HG03095 (cell line): ENCODE measurements at regions not wholly inside any gene's neighbourhood (a gene's known extent, or its start where the extent isn't known, plus 50 kb on each side); places are given as distances from the start of the nearest gene placed in this dataset.
"Not testable (repeated sequence)": the region's sequence is repeated elsewhere in the genome, so short reads cannot be mapped to it uniquely, and the experiment has no call there.

ENCODE experiments used
- ATAC-seq: cut with Tn5 transposase; IDR thresholded peaks from one replicate; pipeline ENCODE4 v1.9.1; 2021; ENCODE audit warnings: moderate library complexity; ENCODE audit not compliant: unreplicated experiment

GRCh38 chr12:75874441-75874840 is 157.1 kb downstream of the PHLDA1 start:
- no peak for ATAC-seq

DNA sequence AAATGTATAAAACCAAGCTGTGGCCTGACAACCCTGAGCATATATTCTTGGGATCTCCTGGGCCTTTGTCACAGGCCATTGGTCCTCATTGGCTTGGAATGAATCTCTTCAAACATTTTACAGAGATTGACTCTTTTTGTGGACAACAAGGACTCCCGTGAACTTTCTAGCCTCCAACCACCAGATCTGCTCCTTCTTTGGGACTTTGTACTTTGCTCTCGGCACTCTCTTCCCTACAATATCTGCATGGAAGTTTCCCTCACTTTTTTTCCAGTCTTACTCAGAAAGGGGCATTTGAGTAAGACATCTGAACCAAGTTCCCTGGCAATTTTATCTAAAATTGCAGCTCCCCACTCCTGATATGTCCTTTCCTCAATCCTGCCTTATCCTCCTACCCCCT is 158.8 kb downstream of the PHLDA1 start:
- no peak for ATAC-seq

DNA sequence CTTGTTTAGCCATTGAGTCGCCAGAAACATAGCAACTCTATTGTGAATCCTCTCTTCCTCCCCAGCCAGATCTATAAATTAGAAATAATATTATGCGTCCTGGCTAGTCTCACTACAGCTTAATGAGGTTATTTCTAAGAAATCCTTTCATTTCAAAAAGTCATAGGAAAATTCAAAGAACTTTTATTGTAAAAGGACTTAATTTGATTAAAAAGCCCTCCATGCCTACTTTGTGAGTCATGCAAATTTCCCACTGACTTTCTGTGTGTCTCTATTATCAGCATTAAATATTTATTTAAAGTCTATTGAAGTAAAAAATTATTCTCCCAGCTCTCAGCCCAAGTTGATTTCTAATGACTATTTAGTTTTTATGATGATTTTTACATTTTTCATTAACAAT is 160.7 kb downstream of the PHLDA1 start:
- ATAC-seq: no peak

DNA sequence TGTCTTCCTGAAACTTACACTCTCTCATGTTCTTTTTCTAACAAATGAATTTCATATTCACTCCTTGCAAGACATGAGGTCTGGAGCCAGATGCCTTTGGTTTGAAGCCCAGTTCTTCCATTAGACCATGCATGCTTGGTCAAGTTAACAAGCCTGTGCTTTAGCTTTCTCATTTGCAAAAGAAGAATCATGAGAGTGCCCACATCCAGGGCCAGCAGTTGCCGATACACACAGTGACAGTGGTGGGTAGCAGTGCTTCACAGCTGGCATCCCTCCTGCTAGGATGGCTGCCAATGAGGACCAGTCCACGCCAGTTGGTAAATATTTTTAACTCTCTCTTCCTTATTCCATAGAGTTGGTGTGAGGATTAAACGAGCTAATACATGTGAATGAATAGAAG is 163.1 kb downstream of the PHLDA1 start:
- no peak for ATAC-seq

GRCh38 chr12:75865315-75865714 is 166.3 kb downstream of the PHLDA1 start:
- no peak for ATAC-seq

DNA sequence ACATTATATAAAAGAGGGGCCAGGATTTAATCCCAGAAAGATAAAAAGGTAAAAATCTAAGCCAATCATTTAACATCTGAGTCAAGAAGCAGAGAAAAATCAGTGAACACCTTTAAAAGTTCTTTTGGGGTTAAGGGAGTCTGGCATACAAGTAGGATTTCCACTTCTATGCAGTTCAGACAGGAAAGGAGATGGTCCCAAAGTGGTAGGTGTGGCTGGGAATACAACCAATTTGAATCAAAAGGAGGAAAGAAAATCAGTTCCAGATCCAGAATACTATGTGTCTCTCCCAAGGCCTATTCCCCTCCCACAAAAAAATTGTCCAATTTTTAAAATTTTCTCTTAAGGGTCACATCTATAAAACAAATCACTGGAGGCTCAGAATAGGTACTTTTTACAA is 167.4 kb downstream of the PHLDA1 start:
- ATAC-seq: no peak

- ATAC-seq: no peak
Observed at GRCh38 chr12:75863533-75863932, 168.0 kb downstream of the PHLDA1 start.

DNA sequence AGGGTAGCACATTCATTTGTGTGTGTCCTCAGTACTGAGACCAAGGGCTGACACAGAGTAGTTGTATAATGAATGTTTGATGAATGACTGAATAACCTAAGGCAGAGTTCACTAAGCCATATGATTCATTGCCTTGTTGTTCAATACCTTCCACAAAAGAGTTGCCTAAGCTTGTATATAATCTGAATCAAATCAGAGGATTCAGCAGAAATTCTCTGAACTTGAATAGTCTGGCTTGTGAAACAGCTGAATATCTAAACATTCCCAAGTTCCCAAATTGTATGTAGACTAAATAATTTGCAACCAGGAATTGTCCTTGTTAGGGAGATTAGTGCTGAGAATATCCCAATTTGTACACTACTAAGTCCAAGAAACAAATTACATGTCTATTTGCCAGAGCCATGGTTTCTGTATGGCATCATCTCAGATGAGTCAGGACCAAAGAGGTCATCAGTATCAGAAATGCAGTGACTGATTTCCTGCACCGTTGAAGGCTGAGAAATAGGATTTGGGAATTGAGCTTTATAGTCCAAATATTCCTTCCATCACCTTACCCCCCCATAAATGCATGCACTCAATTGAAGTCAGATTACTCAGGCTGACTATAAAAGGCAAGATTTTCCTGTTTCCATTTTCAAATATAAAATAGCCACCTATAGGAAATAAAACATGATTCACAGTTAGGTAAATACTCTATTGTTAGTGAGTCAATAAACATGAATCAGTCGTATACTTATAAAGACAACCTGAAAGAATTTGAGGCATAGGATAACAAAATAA is 168.7 kb downstream of the PHLDA1 start:
- ATAC-seq: no peak

- ATAC-seq: no peak
Observed at GRCh38 chr12:75859868-75860267, 171.7 kb downstream of the PHLDA1 start.

- ATAC-seq: no peak
Observed at GRCh38 chr12:75856235-75856634, 175.3 kb downstream of the PHLDA1 start.

DNA sequence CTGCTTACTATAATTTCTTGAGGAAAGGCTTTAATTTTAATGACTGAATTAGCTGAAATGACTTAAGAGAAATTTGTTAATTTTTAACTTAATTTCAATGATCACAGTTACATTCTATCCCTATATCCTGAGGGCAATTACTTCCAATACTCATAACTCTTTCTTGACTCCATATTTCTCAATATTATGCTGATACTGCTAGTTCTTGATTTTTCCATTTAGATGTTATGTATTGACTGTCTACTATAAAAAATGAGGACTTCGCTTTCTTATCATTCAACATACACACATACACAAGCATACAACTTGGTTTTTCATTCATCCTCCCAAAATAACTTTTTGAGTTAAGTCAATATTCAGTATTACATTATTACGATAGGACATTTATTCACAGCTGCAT is 176.2 kb downstream of the PHLDA1 start:
- ATAC-seq: no peak

DNA sequence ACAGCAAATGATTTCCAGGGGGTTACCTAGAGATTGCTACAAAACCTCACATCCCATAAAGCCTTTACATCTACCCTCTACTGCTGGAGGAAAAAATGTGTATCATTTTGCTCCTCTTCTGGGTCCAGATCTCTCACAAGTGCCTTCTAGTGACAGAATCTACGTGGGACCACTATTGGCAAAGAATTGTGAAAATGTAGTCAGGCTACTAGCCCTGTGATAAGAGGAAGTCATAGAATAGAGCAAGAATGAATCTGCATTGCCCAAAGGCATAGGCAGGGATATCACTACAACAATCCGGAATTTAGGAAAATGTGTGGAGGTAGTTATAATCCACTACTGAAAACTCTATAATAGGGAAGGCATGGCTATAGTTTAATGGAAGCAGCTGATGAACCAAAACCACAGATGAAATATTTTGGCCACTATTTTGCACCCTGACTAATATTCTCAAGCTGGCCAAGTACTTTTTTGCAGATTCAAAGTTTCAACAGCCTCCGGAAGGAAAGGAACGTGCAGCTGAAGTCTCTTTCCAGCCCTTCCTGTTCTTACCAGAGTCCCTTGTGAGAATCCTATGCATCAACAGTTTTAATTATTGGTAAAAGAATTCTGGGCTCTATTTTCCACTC is 176.8 kb downstream of the PHLDA1 start:
- ATAC-seq: no peak

GRCh38 chr12:75854137-75854536 is 177.4 kb downstream of the PHLDA1 start:
- ATAC-seq: not testable (repeated sequence)

DNA sequence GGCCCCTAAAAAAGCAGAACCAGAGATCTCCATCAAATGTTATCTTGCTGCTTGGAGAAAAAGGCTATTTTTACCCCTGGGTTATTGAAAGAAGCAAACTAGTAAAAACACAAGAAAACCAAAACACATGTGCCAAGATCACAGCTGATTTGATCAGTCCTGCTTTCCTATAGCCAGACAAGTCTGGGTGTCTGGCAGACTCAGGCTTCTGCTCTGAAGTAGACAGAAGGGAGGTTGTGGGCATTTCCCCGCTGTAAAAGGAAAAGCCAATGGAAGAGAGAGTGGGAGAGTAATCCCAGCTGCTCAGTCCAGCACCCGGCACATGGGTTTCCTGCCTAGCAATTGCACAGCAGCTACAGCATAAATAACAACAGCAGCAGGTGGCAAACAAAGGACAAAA is 177.9 kb downstream of the PHLDA1 start:
- ATAC-seq: no peak

DNA sequence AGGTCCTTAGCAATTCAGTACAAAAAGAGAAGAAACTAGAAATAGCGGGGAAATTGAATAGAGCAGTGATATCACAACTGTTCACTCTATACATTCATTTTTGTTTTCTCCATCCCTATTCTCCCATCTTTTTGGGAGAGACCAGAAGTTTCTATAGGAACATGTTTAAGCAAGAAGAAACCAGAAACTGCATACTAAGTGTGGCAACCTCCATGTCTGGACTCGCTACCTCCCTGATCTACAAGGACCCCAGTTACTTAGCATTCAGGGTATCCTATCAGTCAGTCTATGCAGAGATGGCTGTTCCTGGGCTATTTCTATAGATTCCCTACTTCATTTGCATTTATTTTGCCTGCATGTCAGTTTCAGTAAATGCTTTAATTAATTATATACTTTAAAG is 178.6 kb downstream of the PHLDA1 start:
- ATAC-seq: no peak

DNA sequence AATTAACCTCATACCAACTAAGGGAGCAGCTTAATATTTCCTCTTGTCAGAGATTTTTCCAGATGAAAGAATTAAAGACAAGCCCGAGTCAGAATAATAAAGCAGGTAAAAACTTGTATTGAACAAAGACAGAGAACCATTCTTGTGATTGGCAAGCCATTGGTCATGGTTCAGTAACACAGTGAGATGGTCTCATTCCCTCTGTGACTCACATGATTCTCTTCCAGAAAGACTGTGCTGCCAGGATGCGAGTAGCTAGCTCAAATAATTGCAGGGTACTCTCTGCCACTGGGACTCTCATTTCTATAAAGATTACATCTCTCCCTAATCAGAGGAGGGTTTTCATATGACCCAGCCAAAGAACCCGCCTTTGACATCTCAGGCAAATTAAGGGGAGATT is 179.4 kb downstream of the PHLDA1 start:
- ATAC-seq: no peak

DNA sequence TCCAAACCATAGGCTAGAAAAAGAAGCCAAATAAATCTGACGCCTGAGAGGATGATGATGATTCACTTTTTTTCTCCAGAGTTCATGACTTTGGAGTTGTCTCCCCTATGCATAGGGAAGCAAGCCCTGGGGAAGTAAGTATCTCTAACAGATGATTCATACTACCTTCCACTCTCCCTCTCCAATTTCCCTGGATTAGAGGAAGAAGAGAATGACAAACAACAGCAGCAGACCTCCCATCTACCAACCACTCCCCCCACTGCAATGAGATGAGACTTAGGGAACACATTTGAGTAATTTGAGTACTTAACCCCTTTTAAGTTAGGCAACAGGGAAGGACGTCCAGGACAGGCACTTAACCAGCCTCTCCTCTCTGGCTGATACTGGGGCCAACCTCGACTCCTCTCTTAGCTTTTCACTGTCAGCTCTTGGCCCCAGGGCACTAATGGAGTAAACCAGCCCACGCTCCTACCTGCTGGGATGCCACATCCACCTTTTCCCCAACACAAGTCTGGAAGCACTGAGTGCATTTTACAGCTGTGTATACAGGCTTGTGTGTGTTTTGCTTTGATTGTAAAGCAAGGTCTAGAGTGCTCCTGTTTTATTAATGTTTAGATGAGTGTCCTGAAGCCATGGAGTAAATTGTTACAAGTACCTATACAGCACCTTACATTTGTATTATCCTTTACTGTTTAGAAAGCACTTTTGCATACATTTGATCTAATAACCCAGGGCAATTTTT is 180.7 kb downstream of the PHLDA1 start:
- no peak for ATAC-seq

DNA sequence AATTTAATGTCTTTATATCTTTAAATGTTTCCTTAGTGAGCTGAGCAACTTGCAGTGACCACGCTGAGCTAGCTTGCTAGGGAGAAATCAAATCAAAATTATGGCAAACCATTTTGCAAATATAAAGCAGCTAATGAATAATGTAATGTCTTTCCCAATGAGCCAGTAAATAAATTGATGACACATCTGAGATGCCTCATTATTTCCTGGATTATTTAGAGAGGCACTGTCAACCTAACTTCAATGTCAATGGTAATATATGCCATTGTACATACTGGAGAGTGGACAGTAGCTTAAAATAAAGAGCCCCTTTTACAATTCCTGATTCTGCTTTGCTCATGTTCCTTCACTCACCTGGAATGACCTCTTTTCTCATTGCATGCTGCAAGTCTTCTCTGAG is 182.6 kb downstream of the PHLDA1 start:
- ATAC-seq: no peak

GRCh38 chr12:75848431-75848925 is 183.1 kb downstream of the PHLDA1 start:
- no peak for ATAC-seq

GRCh38 chr12:75846102-75846501 is 185.5 kb downstream of the PHLDA1 start:
- ATAC-seq: no peak

DNA sequence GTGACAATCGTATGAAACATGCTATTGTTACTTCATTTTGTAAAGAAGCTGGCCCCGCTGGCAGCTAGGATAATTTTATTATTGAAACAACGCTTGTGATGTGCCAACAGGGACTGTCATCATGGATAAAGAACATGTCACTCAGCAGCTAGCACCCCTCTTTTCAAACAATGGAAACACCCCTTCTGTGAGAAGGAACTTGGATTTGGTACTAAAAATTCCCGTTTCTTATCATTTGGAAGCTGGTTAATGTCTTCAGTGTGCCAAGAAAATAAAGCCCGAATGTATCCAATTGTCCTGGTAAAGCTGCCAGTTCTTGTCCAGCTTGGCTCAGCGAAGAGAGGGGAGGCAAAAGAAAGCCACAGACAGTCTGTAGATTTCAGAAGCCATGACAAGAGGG is 186.6 kb downstream of the PHLDA1 start:
- no peak for ATAC-seq
